Transverse colon (tissue), 3 donors: ENCODE measurements at regions not wholly inside any gene's neighbourhood (a gene's known extent, or its start where the extent isn't known, plus 50 kb on each side); places are given as distances from the start of the nearest gene placed in this dataset.

Experiments used
- CTCF ChIP-seq, 5 experiments: fragments of 200-600 bp in 3 of 5; fragments of 450-650 bp in 2 of 5; sonication (generic) in 3 of 5; IDR thresholded peaks; 1 replicate in 2 of 5; 2 replicates in 3 of 5; pipeline ENCODE4 v1.5.1; 2016 to 2017; ENCODE audit warnings: antibody characterized with exemption in 5 of 5, inconsistent platforms in 3 of 5, mild to moderate bottlenecking in 2 of 5, moderate library complexity in 1 of 5
- POLR2A ChIP-seq: fragments of 450-650 bp; IDR thresholded peaks from one replicate; pipeline ENCODE4 v1.6.1; 2016; ENCODE audit warnings: antibody characterized with exemption, mild to moderate bottlenecking, moderate library complexity

DNA sequence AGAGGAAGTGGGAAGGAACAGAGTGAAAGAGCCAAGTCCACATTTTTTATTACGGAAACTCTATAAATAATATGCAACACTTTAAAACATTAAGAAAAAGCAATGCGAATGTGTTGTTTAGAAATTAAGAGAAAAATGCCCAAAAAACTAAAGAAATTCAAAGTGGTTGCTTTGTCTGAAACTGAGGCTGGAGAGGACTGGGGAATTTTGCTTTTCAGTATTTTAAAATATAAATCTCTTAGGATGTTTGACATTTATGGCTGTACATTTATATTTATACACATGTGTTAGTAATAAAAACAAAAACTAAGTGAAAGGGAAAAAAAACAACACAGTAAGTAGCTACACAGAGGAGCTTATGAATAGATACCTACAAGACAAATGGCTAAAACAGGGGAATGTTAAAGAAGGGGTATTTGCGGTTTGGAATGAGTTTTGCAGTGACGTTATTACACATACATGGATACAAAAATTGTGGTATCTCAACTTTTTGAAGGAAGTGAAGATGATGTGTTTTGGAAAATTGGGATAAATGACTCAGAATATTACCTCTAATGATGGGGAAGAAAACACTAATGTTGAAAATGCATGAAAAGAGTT lies 97.0 kb upstream of the DRD2 start:
- TF ChIP-seq POLR2A (no peak), CTCF (IDR thresholded peaks at IDR 0.05) (no peak)
